ENCODE measurements at regions not wholly inside any gene's neighbourhood (a gene's known extent, or its start where the extent isn't known, plus 50 kb on each side); places are given as distances from the start of the nearest gene placed in this dataset.
"Not testable (repeated sequence)": the region's sequence is repeated elsewhere in the genome, so short reads cannot be mapped to it uniquely, and the experiment has no call there.

- DNase-seq: no peak
- Histone ChIP-seq H3K9me3 (ENCODE audit: control insufficient read depth, low read depth, low read length) (no peaks in the 10 kb centered on the region), H3K27ac (ENCODE audit: low read length) (no peak overlapping the region), H3K4me1 (ENCODE audit: control insufficient read depth, insufficient read depth, low read length) (no peaks in the 10 kb centered on the region), H3K36me3 (ENCODE audit: control insufficient read depth, insufficient read depth, low read length) (no peaks in the 10 kb centered on the region), H3K4me3 (ENCODE audit: low read length) (no peak overlapping the region), H3K27me3 (ENCODE audit: control insufficient read depth, insufficient read depth, low read length) (no peaks in the 10 kb centered on the region)
- WGBS (ENCODE audit: insufficient coverage, low lambda C conversion rate): no CpG with 5 or more reads among the region's 9 CpGs
Measured at GRCh38 chrX:122363112-122363795, 820.8 kb upstream of the GRIA3 start.

GRCh38 chrX:122375533-122375932 is 808.5 kb upstream of the GRIA3 start:
- not testable (repeated sequence) for H3K4me1 ChIP-seq (ENCODE audit: control insufficient read depth, insufficient read depth, low read length)
- WGBS (ENCODE audit: insufficient coverage, low lambda C conversion rate): no CpG with 5 or more reads among the region's 13 CpGs

GRCh38 chrX:122389005-122389404 is 795.1 kb upstream of the GRIA3 start:
- Histone ChIP-seq H3K4me1 (ENCODE audit: control insufficient read depth, insufficient read depth, low read length) (no peaks in the 10 kb centered on the region), H3K27ac (ENCODE audit: low read length) (no peak overlapping the region), H3K4me3 (ENCODE audit: low read length) (no peak overlapping the region), H3K36me3 (ENCODE audit: control insufficient read depth, insufficient read depth, low read length) (no peaks in the 10 kb centered on the region), H3K27me3 (ENCODE audit: control insufficient read depth, insufficient read depth, low read length) (no peaks in the 10 kb centered on the region), H3K9me3 (ENCODE audit: control insufficient read depth, low read depth, low read length) (peaks cover 5% of the 10 kb centered on the region)
- DNase-seq: peak in 1 of 2 donors; percentile 1
- WGBS (ENCODE audit: insufficient coverage, low lambda C conversion rate): no CpG with 5 or more reads among the region's 19 CpGs

More at GRCh38 chrX:122375533-122375932, 808.5 kb upstream of the GRIA3 start:
- DNase-seq; H3K9me3 ChIP-seq (ENCODE audit: control insufficient read depth, low read depth, low read length); H3K27me3 ChIP-seq (ENCODE audit: control insufficient read depth, insufficient read depth, low read length); H3K36me3 ChIP-seq (ENCODE audit: control insufficient read depth, insufficient read depth, low read length); H3K4me3 ChIP-seq (ENCODE audit: low read length); H3K27ac ChIP-seq (ENCODE audit: low read length): not testable (repeated sequence)

GRCh38 chrX:122418758-122419157 is 765.3 kb upstream of the GRIA3 start:
- Histone ChIP-seq H3K27ac (ENCODE audit: low read length) (no peak overlapping the region), H3K36me3 (ENCODE audit: control insufficient read depth, insufficient read depth, low read length) (no peaks in the 10 kb centered on the region), H3K9me3 (ENCODE audit: control insufficient read depth, low read depth, low read length) (no peaks in the 10 kb centered on the region), H3K4me3 (ENCODE audit: low read length) (no peak overlapping the region), H3K4me1 (ENCODE audit: control insufficient read depth, insufficient read depth, low read length) (no peaks in the 10 kb centered on the region), H3K27me3 (ENCODE audit: control insufficient read depth, insufficient read depth, low read length) (no peaks in the 10 kb centered on the region)
- no peak for DNase-seq
- no CpG with 5 or more reads among the region's 7 CpGs for WGBS (ENCODE audit: insufficient coverage, low lambda C conversion rate)

GRCh38 chrX:122421434-122422121 is 762.5 kb upstream of the GRIA3 start:
- no peak overlapping the region for H3K4me3 ChIP-seq (ENCODE audit: low read length)
- no CpG with 5 or more reads among the region's 5 CpGs for WGBS (ENCODE audit: insufficient coverage, low lambda C conversion rate)
- no peak for DNase-seq
- H3K36me3 ChIP-seq (ENCODE audit: control insufficient read depth, insufficient read depth, low read length): no peaks in the 10 kb centered on the region
- H3K9me3 ChIP-seq (ENCODE audit: control insufficient read depth, low read depth, low read length): no peaks in the 10 kb centered on the region
- H3K27me3 ChIP-seq (ENCODE audit: control insufficient read depth, insufficient read depth, low read length): no peaks in the 10 kb centered on the region
- no peak overlapping the region for H3K27ac ChIP-seq (ENCODE audit: low read length)
- no peaks in the 10 kb centered on the region for H3K4me1 ChIP-seq (ENCODE audit: control insufficient read depth, insufficient read depth, low read length)

- no peak for DNase-seq
- Histone ChIP-seq H3K36me3 (ENCODE audit: control insufficient read depth, insufficient read depth, low read length) (no peaks in the 10 kb centered on the region), H3K27me3 (ENCODE audit: control insufficient read depth, insufficient read depth, low read length) (no peaks in the 10 kb centered on the region), H3K27ac (ENCODE audit: low read length) (no peak overlapping the region), H3K4me3 (ENCODE audit: low read length) (no peak overlapping the region), H3K9me3 (ENCODE audit: control insufficient read depth, low read depth, low read length) (no peaks in the 10 kb centered on the region), H3K4me1 (ENCODE audit: control insufficient read depth, insufficient read depth, low read length) (no peaks in the 10 kb centered on the region)
- WGBS (ENCODE audit: insufficient coverage, low lambda C conversion rate): no CpG with 5 or more reads among the region's 2 CpGs
Measured at GRCh38 chrX:122422547-122422946, 761.5 kb upstream of the GRIA3 start.

- H3K9me3 ChIP-seq (ENCODE audit: control insufficient read depth, low read depth, low read length): no peaks in the 10 kb centered on the region
- no peak overlapping the region for H3K4me3 ChIP-seq (ENCODE audit: low read length)
- DNase-seq: no peak
- no peaks in the 10 kb centered on the region for H3K4me1 ChIP-seq (ENCODE audit: control insufficient read depth, insufficient read depth, low read length)
- no peaks in the 10 kb centered on the region for H3K27me3 ChIP-seq (ENCODE audit: control insufficient read depth, insufficient read depth, low read length)
- no peak overlapping the region for H3K27ac ChIP-seq (ENCODE audit: low read length)
- no peaks in the 10 kb centered on the region for H3K36me3 ChIP-seq (ENCODE audit: control insufficient read depth, insufficient read depth, low read length)
- WGBS (ENCODE audit: insufficient coverage, low lambda C conversion rate): no CpG with 5 or more reads among the region's 2 CpGs
Measured at GRCh38 chrX:122434942-122435341, 749.1 kb upstream of the GRIA3 start.

- no peak for DNase-seq
- no peaks in the 10 kb centered on the region for H3K36me3 ChIP-seq (ENCODE audit: control insufficient read depth, insufficient read depth, low read length)
Measured at GRCh38 chrX:122439831-122440230, 744.2 kb upstream of the GRIA3 start.

GRCh38 chrX:122440832-122441231 is 743.2 kb upstream of the GRIA3 start:
- Histone ChIP-seq H3K4me1 (ENCODE audit: control insufficient read depth, insufficient read depth, low read length) (no peaks in the 10 kb centered on the region), H3K4me3 (ENCODE audit: low read length) (no peak overlapping the region), H3K27ac (ENCODE audit: low read length) (no peak overlapping the region), H3K27me3 (ENCODE audit: control insufficient read depth, insufficient read depth, low read length) (no peaks in the 10 kb centered on the region), H3K36me3 (ENCODE audit: control insufficient read depth, insufficient read depth, low read length) (no peaks in the 10 kb centered on the region), H3K9me3 (ENCODE audit: control insufficient read depth, low read depth, low read length) (peaks cover 5% of the 10 kb centered on the region)
- no peak for DNase-seq

More at GRCh38 chrX:122439831-122440230, 744.2 kb upstream of the GRIA3 start:
- Histone ChIP-seq H3K9me3 (ENCODE audit: control insufficient read depth, low read depth, low read length) (peaks cover 5% of the 10 kb centered on the region), H3K27ac (ENCODE audit: low read length) (no peak overlapping the region), H3K4me3 (ENCODE audit: low read length) (no peak overlapping the region), H3K27me3 (ENCODE audit: control insufficient read depth, insufficient read depth, low read length) (no peaks in the 10 kb centered on the region), H3K4me1 (ENCODE audit: control insufficient read depth, insufficient read depth, low read length) (no peaks in the 10 kb centered on the region)

GRCh38 chrX:122441451-122441850 is 742.6 kb upstream of the GRIA3 start:
- no peak overlapping the region for H3K4me3 ChIP-seq (ENCODE audit: low read length)
- no peaks in the 10 kb centered on the region for H3K27me3 ChIP-seq (ENCODE audit: control insufficient read depth, insufficient read depth, low read length)
- no peak for DNase-seq
- no peak overlapping the region for H3K27ac ChIP-seq (ENCODE audit: low read length)
- H3K9me3 ChIP-seq (ENCODE audit: control insufficient read depth, low read depth, low read length): peaks cover 5% of the 10 kb centered on the region
- WGBS (ENCODE audit: insufficient coverage, low lambda C conversion rate): no CpG with 5 or more reads among the region's 1 CpG
- no peaks in the 10 kb centered on the region for H3K4me1 ChIP-seq (ENCODE audit: control insufficient read depth, insufficient read depth, low read length)
- H3K36me3 ChIP-seq (ENCODE audit: control insufficient read depth, insufficient read depth, low read length): no peaks in the 10 kb centered on the region

- no peak overlapping the region for H3K4me3 ChIP-seq (ENCODE audit: low read length)
- H3K27ac ChIP-seq (ENCODE audit: low read length): no peak overlapping the region
- no peak for DNase-seq
- no peaks in the 10 kb centered on the region for H3K27me3 ChIP-seq (ENCODE audit: control insufficient read depth, insufficient read depth, low read length)
- no peaks in the 10 kb centered on the region for H3K36me3 ChIP-seq (ENCODE audit: control insufficient read depth, insufficient read depth, low read length)
- H3K9me3 ChIP-seq (ENCODE audit: control insufficient read depth, low read depth, low read length): peaks cover 5% of the 10 kb centered on the region
- H3K4me1 ChIP-seq (ENCODE audit: control insufficient read depth, insufficient read depth, low read length): no peaks in the 10 kb centered on the region
Measured at GRCh38 chrX:122445466-122445865, 738.6 kb upstream of the GRIA3 start.

Data from large intestine (tissue), 3 donors.